Anterior cingulate cortex (tissue), 58 donors: ENCODE measurements at regions not wholly inside any gene's neighbourhood (a gene's known extent, or its start where the extent isn't known, plus 50 kb on each side); places are given as distances from the start of the nearest gene placed in this dataset.

Source experiments
- DNase-seq, 58 donors: peaks; one replicate each; lab custom pipeline; 2025; lab: John Stamatoyannopoulos, UW

DNA sequence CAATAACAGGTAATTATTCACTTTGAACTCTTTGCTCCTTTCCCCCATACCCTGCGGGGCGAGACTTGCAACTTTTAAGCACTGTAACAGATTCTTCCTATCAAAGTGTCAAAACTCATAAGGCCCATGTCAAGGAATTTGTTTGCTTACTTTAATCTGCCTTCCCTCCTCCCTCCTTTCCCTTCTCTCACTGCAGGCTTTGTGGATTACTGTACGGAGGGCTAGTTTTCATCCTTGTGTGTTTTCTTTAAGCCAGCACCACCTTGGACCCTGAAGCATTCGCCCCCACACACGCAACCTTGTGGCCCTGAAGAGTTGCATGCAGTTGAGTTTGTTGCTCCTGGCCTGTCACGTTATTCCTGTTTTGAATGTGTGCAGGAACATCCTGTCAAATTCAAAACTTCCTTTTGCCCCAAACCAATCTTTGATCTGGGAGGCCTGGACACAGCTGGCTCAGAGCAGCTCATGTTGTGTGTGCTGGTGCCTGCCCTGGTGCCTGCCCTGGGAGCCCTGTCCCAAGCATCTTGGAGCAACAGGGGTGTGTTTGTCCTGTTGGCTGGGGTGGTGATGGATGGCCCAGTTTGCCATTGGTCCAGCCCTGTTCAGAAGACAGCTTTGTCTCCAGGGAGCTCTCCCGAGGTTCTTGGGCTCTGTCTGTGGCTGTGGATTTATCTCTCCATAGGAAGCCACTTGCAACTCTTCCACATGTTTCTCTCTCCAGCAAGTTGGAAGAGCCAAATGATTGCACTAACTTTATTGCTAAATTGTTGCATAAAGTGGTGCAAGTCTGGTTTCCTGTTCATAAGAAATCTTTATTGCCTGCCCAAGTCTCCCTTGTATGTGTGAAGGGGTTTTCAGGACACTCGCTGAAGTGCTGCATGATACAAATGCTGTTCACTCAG lies 199.6 kb downstream of the VAPA start:
- no peak for DNase-seq

GRCh38 chr18:10114717-10115463 lies 201.1 kb downstream of the VAPA start:
- no peak for DNase-seq

DNA sequence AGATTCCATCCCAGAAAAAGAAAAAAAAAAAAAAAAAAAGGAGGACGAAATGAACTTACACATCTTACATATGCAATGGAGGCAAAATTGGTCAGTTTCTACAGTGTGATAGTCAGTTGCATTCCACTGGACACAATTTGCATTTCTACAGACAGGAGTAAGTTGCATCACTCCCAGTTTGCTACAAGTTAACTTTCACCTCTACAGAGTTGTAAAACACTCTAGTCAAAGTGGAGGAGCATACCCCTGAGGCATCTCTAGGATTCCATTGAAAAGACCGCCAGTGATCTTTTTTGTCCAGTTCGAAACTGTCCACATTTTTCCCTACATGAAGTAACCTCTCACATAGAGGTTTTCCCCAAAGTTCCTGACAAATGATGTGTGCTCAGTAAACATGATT lies 202.8 kb downstream of the VAPA start:
- DNase-seq: no peak

GRCh38 chr18:10119528-10119927 lies 205.7 kb downstream of the VAPA start:
- no peak for DNase-seq

- DNase-seq: no peak
Observed at GRCh38 chr18:10119991-10120390, 206.2 kb downstream of the VAPA start.

GRCh38 chr18:10120622-10121021 lies 206.8 kb downstream of the VAPA start:
- no peak for DNase-seq

GRCh38 chr18:10121028-10121427 lies 207.2 kb downstream of the VAPA start:
- no peak for DNase-seq

DNA sequence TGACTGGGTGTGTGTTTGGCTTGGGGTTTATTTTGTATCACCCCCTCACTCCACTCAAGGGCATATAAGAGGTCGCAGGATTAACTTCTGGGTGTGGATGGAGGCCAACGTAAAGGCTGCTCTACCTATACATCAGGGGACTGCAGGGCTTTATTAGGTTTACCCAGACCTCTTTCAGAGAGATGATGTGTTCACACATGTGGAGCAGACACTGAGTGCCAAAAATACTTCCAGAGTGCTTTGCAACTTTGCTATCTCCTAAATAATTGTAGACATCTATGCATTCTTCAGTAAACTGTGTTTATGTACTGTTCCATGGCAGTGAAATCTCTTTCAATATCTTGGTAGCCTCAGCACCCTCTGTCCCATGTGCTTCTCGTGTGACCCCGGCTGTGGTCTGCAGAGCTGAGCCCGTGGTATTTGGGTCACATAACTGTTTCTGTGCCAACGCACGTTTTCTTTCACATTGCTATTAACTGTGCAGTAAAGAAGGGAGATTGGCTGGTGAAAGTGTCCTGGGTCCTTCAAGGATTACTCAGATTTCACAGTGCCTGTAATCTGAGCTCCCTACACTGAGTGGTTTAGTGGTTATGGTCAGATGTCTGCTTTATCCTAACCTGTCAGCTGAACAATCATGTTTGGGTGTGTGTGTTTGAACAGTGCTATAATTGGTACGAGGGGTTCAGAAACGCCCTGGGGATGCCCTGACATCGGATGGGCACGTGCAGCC lies 208.1 kb downstream of the VAPA start:
- no peak for DNase-seq

- DNase-seq: no peak
Observed at GRCh38 chr18:10122988-10123950, 209.5 kb downstream of the VAPA start.

- DNase-seq: no peak
Observed at GRCh38 chr18:10124071-10124470, 210.3 kb downstream of the VAPA start.

DNA sequence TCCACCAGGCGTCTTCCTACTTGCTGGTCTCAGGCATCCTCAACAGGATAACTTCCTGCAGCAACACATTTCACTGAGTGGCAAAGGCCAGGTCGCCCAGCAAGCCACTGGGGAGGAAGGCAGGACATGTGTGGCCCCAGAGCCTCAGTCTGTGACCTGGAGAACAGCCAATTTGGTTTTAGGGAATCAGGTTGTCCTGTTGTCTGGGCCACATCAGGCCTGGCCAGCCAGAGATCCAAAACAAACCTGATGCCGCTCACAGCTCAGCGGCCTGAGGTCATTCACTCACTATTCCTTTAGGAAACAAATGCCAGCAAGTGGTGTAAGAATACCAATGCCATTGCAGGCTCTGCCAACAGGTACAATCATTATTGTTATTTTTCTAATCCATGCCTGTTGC lies 210.7 kb downstream of the VAPA start:
- no peak for DNase-seq

DNA sequence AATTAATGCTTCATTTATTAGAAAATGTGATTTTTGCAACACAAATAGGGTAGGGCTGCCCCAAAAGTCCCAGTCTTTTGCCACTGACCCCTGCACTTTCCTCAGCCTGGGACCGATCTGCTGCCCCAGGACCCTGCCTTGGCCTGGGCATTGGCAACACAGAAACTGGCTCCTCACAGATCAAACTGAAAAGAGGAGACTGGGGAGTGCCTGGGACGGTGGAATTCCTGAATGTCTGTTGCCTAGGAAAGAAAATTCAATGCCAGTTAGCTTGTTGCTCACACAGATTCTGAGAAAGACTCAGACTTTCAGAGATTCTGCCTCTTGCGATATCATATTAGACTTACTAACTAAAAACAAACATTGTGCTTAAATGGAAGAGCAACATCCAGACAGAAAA lies 211.2 kb downstream of the VAPA start:
- DNase-seq: no peak

DNA sequence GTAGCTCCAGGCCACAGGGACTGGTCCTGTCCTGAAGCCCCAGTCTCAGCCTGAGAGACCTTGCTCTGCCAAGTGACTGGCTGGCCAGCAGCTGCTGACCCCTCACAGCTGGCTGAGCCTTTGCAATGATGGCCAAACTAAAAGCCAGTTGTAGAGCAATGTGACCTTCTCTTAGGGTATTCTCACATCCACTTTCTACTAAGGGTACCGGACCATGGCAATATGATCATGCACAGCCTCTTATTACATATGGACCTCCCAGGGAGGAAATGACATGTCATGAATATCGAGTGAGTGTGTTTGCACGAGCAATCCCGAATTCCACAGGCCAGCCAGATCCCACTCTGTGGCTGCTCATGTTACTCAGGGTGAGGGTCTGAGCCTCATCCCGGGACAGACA lies 213.9 kb downstream of the VAPA start:
- no peak for DNase-seq

GRCh38 chr18:10128921-10129501 lies 215.2 kb downstream of the VAPA start:
- DNase-seq: no peak

GRCh38 chr18:10130606-10131005 lies 216.8 kb downstream of the VAPA start:
- no peak for DNase-seq

- DNase-seq: no peak
Observed at GRCh38 chr18:10131081-10131459, 217.3 kb downstream of the VAPA start.

- peak in 11 of 58 donors; percentile 6 to 35 (median 16) for DNase-seq
Observed at GRCh38 chr18:10131460-10132395, 217.9 kb downstream of the VAPA start.

DNA sequence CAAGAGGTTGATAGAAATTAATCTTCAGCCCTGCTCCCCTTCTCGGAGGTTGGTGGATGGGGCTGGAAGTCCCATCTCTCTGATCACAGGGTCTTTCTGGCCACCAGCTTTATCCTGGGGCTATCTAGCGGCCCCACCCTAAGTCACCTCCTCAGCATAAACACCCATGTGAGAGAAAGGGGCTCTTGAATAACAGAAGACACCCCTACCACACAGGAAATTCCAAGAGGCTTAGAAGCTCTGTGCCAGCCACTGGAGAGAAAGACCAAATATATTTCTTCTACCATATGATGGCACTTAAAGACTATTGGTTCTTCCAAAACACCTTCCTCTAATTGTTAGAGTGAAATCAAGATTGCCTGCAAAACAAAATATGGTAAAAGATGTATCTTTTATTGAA lies 219.7 kb downstream of the VAPA start:
- no peak for DNase-seq
